Dedifferentiated amniotic fluid mesenchymal stem cell (primary cell): ENCODE measurements at regions not wholly inside any gene's neighbourhood (a gene's known extent, or its start where the extent isn't known, plus 50 kb on each side); places are given as distances from the start of the nearest gene placed in this dataset.

ENCODE experiments used
- DNase-seq: peaks from one replicate; pipeline ENCODE4 v3.0.0-alpha.2; 2016; ENCODE audit errors: extremely low spot score

- DNase-seq = no peak
Measured at GRCh38 chrX:69365349-69365748, 138.8 kb upstream of the NALF2 start.

- no peak for DNase-seq
Measured at GRCh38 chrX:69362856-69363255, 141.3 kb upstream of the NALF2 start.

GRCh38 chrX:69362354-69362753 is 141.8 kb upstream of the NALF2 start:
- no peak for DNase-seq

- peak; percentile 25 for DNase-seq
Measured at GRCh38 chrX:69361311-69361845, 142.7 kb upstream of the NALF2 start.

- DNase-seq = no peak
Measured at GRCh38 chrX:69357317-69357716, 146.8 kb upstream of the NALF2 start.

- DNase-seq = no peak
Measured at GRCh38 chrX:69324851-69325250, 159.6 kb upstream of the PJA1 start.

- no peak for DNase-seq
Measured at GRCh38 chrX:69323786-69324720, 158.8 kb upstream of the PJA1 start.

GRCh38 chrX:69321789-69322188 is 156.5 kb upstream of the PJA1 start:
- no peak for DNase-seq

- DNase-seq = no peak
Measured at GRCh38 chrX:69321006-69321655, 155.9 kb upstream of the PJA1 start.

- DNase-seq = no peak
Measured at GRCh38 chrX:69320116-69320515, 154.9 kb upstream of the PJA1 start.

GRCh38 chrX:69319376-69319775 is 154.1 kb upstream of the PJA1 start:
- DNase-seq = no peak

- DNase-seq = no peak
Measured at GRCh38 chrX:69318651-69319340, 153.5 kb upstream of the PJA1 start.

GRCh38 chrX:69317721-69318120 is 152.5 kb upstream of the PJA1 start:
- DNase-seq = no peak

- no peak for DNase-seq
Measured at GRCh38 chrX:69314436-69315348, 149.4 kb upstream of the PJA1 start.

GRCh38 chrX:69313617-69314290 is 148.5 kb upstream of the PJA1 start:
- DNase-seq = no peak

- no peak for DNase-seq
Measured at GRCh38 chrX:69311936-69312670, 146.8 kb upstream of the PJA1 start.

GRCh38 chrX:69309074-69309792 is 144.0 kb upstream of the PJA1 start:
- no peak for DNase-seq

GRCh38 chrX:69307756-69308155 is 142.5 kb upstream of the PJA1 start:
- DNase-seq = no peak

GRCh38 chrX:69307029-69307428 is 141.8 kb upstream of the PJA1 start:
- DNase-seq = no peak
